ENCODE measurements at regions not wholly inside any gene's neighbourhood (a gene's known extent, or its start where the extent isn't known, plus 50 kb on each side); places are given as distances from the start of the nearest gene placed in this dataset.

DNA sequence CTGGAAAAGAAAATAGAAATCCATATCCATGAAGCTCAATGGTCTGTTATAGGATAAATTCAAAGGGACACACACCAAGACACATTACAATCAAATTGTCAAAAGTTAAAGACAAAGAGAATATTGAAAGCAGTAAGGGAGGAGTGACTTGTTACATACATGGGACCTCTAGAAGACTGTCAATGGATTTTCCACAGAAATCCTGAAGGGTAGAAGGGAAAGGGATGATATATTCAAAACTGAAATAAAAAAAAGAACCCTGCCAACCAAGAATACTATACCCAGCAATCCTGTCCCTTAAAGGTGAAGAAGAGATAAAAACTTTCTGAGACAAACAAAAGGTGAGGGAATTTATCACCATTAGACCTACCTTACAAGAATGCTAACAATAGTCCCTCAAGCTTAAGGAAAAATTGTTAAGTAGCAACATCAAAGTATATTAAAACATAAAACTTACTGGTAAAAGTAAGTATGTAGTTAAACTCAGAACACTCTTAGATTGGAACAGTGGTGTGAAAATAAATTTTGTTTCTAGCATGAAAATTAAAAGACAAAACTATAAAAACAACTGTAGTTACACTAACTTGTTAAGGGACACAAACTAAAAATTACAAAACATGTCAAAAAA, 103.2 kb upstream of the APP start:
- in situ Hi-C loops (cut with MboI; ENCODE audit: low pct_ligation_motif_present in 1 of 4, low pct_unique_long_range_greater_than_20kb in 1 of 4, low sequenced_read_pairs in 3 of 4) (no loop called here), intact Hi-C loops (cut with DNase I; ENCODE audit: low total_unique reads) (no loop called here)
- H3K9me3 ChIP-seq, result peaks cover 26 to 38% of the 10 kb centered on the region in 2 donors
- DNase-seq, result no peak
- TF ChIP-seq EP300 (IDR thresholded peaks at IDR 0.05; ENCODE audit: low read depth) (no peak), POLR2A (IDR thresholded peaks at IDR 0.05) (no peak), POLR2AphosphoS5 (IDR thresholded peaks at IDR 0.05) (no peak), CTCF (IDR thresholded peaks at IDR 0.05) (no peak)
- no peak overlapping the region for H3K4me3 ChIP-seq
- no peaks in the 10 kb centered on the region for H3K27me3 ChIP-seq
- H3K27ac ChIP-seq, result no peak overlapping the region
- no peaks in the 10 kb centered on the region for H3K36me3 ChIP-seq
- no peaks in the 10 kb centered on the region for H3K4me1 ChIP-seq

- DNase-seq, result no peak
- Histone ChIP-seq H3K4me3 (no peak overlapping the region), H3K27me3 (no peaks in the 10 kb centered on the region), H3K9me3 (peaks cover 0 to 8% of the 10 kb centered on the region in 2 donors), H3K4me1 (no peaks in the 10 kb centered on the region), H3K27ac (no peak overlapping the region), H3K36me3 (no peaks in the 10 kb centered on the region)
- 69 to 74% methylated on average over 4 of the region's 4 CpGs for WGBS, 2 donors (ENCODE audit: low coverage in 1 of 2)
- intact Hi-C loops (cut with DNase I; ENCODE audit: low total_unique reads) (no loop called here), in situ Hi-C loops (cut with MboI; ENCODE audit: low pct_ligation_motif_present in 1 of 4, low pct_unique_long_range_greater_than_20kb in 1 of 4, low sequenced_read_pairs in 3 of 4) (no loop called here)
- no peak for TF ChIP-seq CTCF (IDR thresholded peaks at IDR 0.05)
- TF ChIP-seq POLR2A (IDR thresholded peaks at IDR 0.05), result no peak
- TF ChIP-seq EP300 (IDR thresholded peaks at IDR 0.05; ENCODE audit: low read depth), result no peak
- no peak for TF ChIP-seq POLR2AphosphoS5 (IDR thresholded peaks at IDR 0.05)
Measured at GRCh38 chr21:26267389-26267788, 96.8 kb upstream of the APP start.

DNA sequence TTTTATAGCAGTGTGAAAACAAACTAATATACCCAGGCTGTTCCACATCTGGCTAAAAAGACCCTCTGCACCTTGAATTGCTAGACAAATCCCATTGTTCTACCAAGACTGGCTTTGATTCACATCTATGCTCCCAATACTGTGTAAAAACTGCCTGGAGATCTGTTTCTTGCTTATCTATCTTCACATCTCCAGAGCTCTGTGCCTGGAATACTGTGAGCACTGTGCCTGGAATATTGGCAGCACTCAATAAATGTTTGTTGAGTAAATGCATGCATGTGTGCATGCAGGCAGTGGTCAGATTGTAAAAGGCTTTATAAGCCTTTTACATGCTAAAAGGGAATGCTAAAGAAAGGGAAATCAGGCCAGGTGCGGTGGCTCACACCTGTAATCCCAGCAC, 75.5 kb upstream of the APP start:
- WGBS, 2 donors (ENCODE audit: low coverage in 1 of 2), result 85% methylated on average over 1 of the region's 1 CpG; no CpG with 5 or more reads in 1 of the 2 donors

GRCh38 chr21:26245428-26245827, 74.9 kb upstream of the APP start:
- H3K27me3 ChIP-seq, result no peaks in the 10 kb centered on the region
- intact Hi-C loops (cut with DNase I; ENCODE audit: low total_unique reads) (no loop called here), in situ Hi-C loops (cut with MboI; ENCODE audit: low pct_ligation_motif_present in 1 of 4, low pct_unique_long_range_greater_than_20kb in 1 of 4, low sequenced_read_pairs in 3 of 4) (no loop called here)
- WGBS, 2 donors (ENCODE audit: low coverage in 1 of 2), result 83% methylated on average over 2 of the region's 2 CpGs; no CpG with 5 or more reads in 1 of the 2 donors
- TF ChIP-seq EP300 (IDR thresholded peaks at IDR 0.05; ENCODE audit: low read depth), result no peak
- no peak for TF ChIP-seq POLR2A (IDR thresholded peaks at IDR 0.05)
- TF ChIP-seq CTCF (IDR thresholded peaks at IDR 0.05), result no peak
- no peak for TF ChIP-seq POLR2AphosphoS5 (IDR thresholded peaks at IDR 0.05)
- no peaks in the 10 kb centered on the region for H3K9me3 ChIP-seq
- no peak overlapping the region for H3K4me3 ChIP-seq
- H3K36me3 ChIP-seq, result no peaks in the 10 kb centered on the region
- H3K27ac ChIP-seq, result no peak overlapping the region
- no peaks in the 10 kb centered on the region for H3K4me1 ChIP-seq
- DNase-seq, result no peak

More for the DNA sequence above, 75.5 kb upstream of the APP start:
- no peaks in the 10 kb centered on the region for H3K9me3 ChIP-seq
- TF ChIP-seq CTCF (IDR thresholded peaks at IDR 0.05) (no peak), EP300 (IDR thresholded peaks at IDR 0.05; ENCODE audit: low read depth) (no peak), POLR2AphosphoS5 (IDR thresholded peaks at IDR 0.05) (no peak), POLR2A (IDR thresholded peaks at IDR 0.05) (no peak)
- intact Hi-C loops (cut with DNase I; ENCODE audit: low total_unique reads) (no loop called here), in situ Hi-C loops (cut with MboI; ENCODE audit: low pct_ligation_motif_present in 1 of 4, low pct_unique_long_range_greater_than_20kb in 1 of 4, low sequenced_read_pairs in 3 of 4) (no loop called here)
- no peak overlapping the region for H3K4me3 ChIP-seq
- no peaks in the 10 kb centered on the region for H3K4me1 ChIP-seq
- H3K27ac ChIP-seq, result no peak overlapping the region
- no peak for DNase-seq
- H3K27me3 ChIP-seq, result no peaks in the 10 kb centered on the region
- H3K36me3 ChIP-seq, result no peaks in the 10 kb centered on the region

All from transverse colon (tissue), 4 donors.